Epithelial cell of esophagus (primary cell): ENCODE measurements at regions not wholly inside any gene's neighbourhood (a gene's known extent, or its start where the extent isn't known, plus 50 kb on each side); places are given as distances from the start of the nearest gene placed in this dataset.
A peak's percentile ranks its signal among the peaks of the same experiment; 100 is the strongest.

ENCODE experiments used
- DNase-seq: peaks from one replicate; pipeline ENCODE4 v3.0.0; 2010; ENCODE audit warnings: low read depth
- H3K4me3 ChIP-seq: 2 replicates; pipeline ENCODE4 v1.5.1; 2011; ENCODE audit warnings: mild to moderate bottlenecking, low read length, control low read depth
- CTCF ChIP-seq: IDR thresholded peaks from 2 replicates; pipeline ENCODE4 v1.5.1; 2011; ENCODE audit warnings: low read depth, mild to moderate bottlenecking, low read length, control low read depth, inconsistent platforms; ENCODE audit not compliant: insufficient read depth; ENCODE audit errors: missing control alignments

DNA sequence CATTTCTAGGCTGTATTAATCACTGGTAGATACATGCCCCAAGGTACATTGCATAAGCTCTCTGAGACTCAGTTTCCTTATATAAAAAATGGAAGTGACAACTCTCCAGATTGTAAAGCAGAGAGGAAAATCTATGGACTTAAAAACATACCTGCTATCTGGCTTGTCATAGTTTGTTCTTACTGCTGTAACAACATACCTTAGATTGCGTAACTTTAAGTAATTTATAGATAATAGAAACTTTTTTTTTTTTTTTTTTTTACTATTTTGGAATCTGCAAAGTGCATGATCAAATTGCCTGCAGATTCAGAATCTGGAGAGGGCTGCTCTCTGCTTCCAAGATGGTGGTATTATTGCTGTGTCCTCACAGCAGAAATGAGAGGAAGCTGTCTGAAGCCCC is 827.7 kb upstream of the BRINP3 start:
- no peak for TF ChIP-seq CTCF
- DNase-seq: no peak
- no peak overlapping the region for H3K4me3 ChIP-seq

GRCh38 chr1:191306916-191307315 is 829.3 kb upstream of the BRINP3 start:
- TF ChIP-seq CTCF: no peak
- no peak for DNase-seq
- H3K4me3 ChIP-seq: no peak overlapping the region

DNA sequence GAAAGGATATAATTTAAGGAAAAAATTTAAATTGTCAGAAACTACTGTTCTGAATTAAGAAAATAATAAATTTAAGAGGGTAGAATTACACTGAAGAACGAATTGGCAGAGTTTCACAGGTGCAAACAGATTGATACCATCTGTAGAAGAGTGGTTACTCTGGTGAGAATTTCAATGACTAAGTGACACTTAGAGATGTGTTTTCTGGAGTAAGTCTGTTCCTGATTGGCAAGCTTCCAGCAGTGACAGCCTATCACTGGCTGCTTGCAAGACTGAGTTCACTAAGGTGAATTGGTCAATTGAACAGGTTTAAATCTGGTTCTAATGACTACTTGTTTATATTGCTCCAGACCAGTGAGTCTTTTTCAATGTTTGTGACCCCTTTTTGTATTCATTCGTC is 838.2 kb upstream of the RGS18 start:
- no peak for TF ChIP-seq CTCF
- peak; percentile 45 for DNase-seq
- H3K4me3 ChIP-seq: no peak overlapping the region

GRCh38 chr1:191327868-191328267 is 830.4 kb upstream of the RGS18 start:
- no peak for DNase-seq
- TF ChIP-seq CTCF: no peak
- no peak overlapping the region for H3K4me3 ChIP-seq

- DNase-seq: peak; percentile 39
- no peak overlapping the region for H3K4me3 ChIP-seq
- no peak for TF ChIP-seq CTCF
These were observed 814.4 kb upstream of the RGS18 start for GRCh38 chr1:191343816-191344215.

- TF ChIP-seq CTCF: no peak
- no peak for DNase-seq
- no peak overlapping the region for H3K4me3 ChIP-seq
These were observed 811.9 kb upstream of the RGS18 start for GRCh38 chr1:191346381-191346780.

- TF ChIP-seq CTCF: no peak
- no peak for DNase-seq
- no peak overlapping the region for H3K4me3 ChIP-seq
These were observed 809.9 kb upstream of the RGS18 start for GRCh38 chr1:191348328-191348727.
